Keratinocyte (primary cell): ENCODE measurements at regions not wholly inside any gene's neighbourhood (a gene's known extent, or its start where the extent isn't known, plus 50 kb on each side); places are given as distances from the start of the nearest gene placed in this dataset.

Experiments used
- CTCF ChIP-seq, 3 experiments: IDR thresholded peaks in 1 of 3; conservative IDR thresholded peaks in 1 of 3; optimal IDR thresholded peaks in 1 of 3; 2 replicates in 2 of 3; 3 replicates in 1 of 3; pipeline versions ENCODE3 to v1.5.1; 2011; ENCODE audit warnings: low read length in 3 of 3, mild to moderate bottlenecking in 3 of 3, moderate library complexity in 2 of 3, control low read depth in 1 of 3, inconsistent platforms in 1 of 3; ENCODE audit not compliant: insufficient read depth in 2 of 3; ENCODE audit errors: extremely low read depth in 1 of 3
- EZH2 ChIP-seq: IDR thresholded peaks from one replicate; pipeline ENCODE4 v1.6.1; 2012; ENCODE audit warnings: inconsistent platforms, mild to moderate bottlenecking, low read length, moderate library complexity

GRCh38 chr5:135695656-135696313 is 117.0 kb upstream of the CXCL14 start:
- TF ChIP-seq CTCF (optimal IDR thresholded peaks at IDR 0.05 in 1 of 3, IDR thresholded peaks at IDR 0.05 in 1 of 3, conservative IDR thresholded peaks at IDR 0.05 in 1 of 3; ENCODE audit: extremely low read depth in 1 of 3, insufficient read depth in 2 of 3, low read length in 3 of 3) (no peak), EZH2 (no peak)
